Left lung (tissue), 4 donors: ENCODE measurements at regions not wholly inside any gene's neighbourhood (a gene's known extent, or its start where the extent isn't known, plus 50 kb on each side); places are given as distances from the start of the nearest gene placed in this dataset.

Experiments
- ATAC-seq: fragments of 200-7000 bp; cut with Tn5 transposase; one replicate; pipeline ENCODE4 v1.9.1; 2020; ENCODE audit warnings: moderate library complexity
- DNase-seq, 4 donors: peaks; one replicate each; pipeline ENCODE4 v3.0.0-alpha.2; 2013 to 2020
- H3K27ac ChIP-seq, 2 donors: fragments of 200-600 bp; sonication (generic) in 1 of 2; one replicate each; pipeline versions ENCODE4 v1.5.0 to v1.8.0; 2020 to 2021
- H3K27me3 ChIP-seq, 2 donors: fragments of 200-600 bp; sonication (generic) in 1 of 2; one replicate each; pipeline versions ENCODE4 v1.5.0 to v1.8.0; 2020 to 2021
- H3K36me3 ChIP-seq, 2 donors: fragments of 200-600 bp; sonication (generic) in 1 of 2; one replicate each; pipeline versions ENCODE4 v1.5.0 to v1.8.0; 2020 to 2021
- H3K4me1 ChIP-seq, 2 donors: fragments of 200-600 bp; one replicate each; pipeline ENCODE4 v1.8.0; 2021
- H3K4me3 ChIP-seq, 2 donors: fragments of 200-600 bp; sonication (generic) in 1 of 2; one replicate each; pipeline versions ENCODE4 v1.5.0 to v1.8.0; 2020 to 2021; ENCODE audit warnings: mild to moderate bottlenecking in 1 of 2
- H3K9me3 ChIP-seq, 2 donors: fragments of 200-600 bp; sonication (generic) in 1 of 2; one replicate each; pipeline versions ENCODE4 v1.5.0 to v1.8.0; 2020 to 2021
- intact Hi-C, 2 donors: fragments of 100-400 bp; cut with DNase I; formaldehyde crosslinking; loops; one replicate each; pipeline versions ENCODE4 v1.11.2 to v1.14.2; 2022
- TF ChIP-seq, protein P1 (sequence below), 2 donors: fragments of 200-600 bp; sonication (generic) in 1 of 2; IDR thresholded peaks; one replicate each; pipeline versions ENCODE4 v1.5.0 to v1.8.0; 2021; ENCODE audit warnings: antibody characterized with exemption in 2 of 2
- donor health status: DM: no; HTN: yes; CAD: no.
- donor health status: DM: no; HTN: no; CAD: no.

DNA sequence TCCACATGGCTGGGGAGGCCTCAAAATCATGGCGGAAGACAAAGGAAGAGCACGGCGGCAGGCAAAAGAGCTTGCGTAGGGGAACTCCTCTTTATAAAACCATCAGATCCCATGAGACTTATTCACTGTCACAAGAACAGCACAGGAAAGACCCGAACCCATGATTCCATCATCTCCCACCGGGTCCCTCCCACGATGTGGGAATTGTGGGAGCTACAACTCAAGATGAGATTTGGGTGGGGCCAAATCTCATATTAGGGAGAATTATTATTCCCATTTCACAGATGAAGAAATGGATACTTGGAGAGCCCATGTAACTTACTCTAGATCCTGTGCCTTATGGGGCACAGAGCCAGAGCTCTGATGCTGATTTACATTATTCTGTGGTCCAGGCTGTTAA, 322.6 kb downstream of the PCNX1 start:
- Histone ChIP-seq H3K4me1 (no peaks in the 10 kb centered on the region), H3K4me3 (no peak overlapping the region), H3K36me3 (no peaks in the 10 kb centered on the region), H3K27ac (no peak overlapping the region), H3K9me3 (no peaks in the 10 kb centered on the region), H3K27me3 (no peaks in the 10 kb centered on the region)
- intact Hi-C loops = no loop called here
- ATAC-seq = no peak
- no peak for DNase-seq
- TF ChIP-seq, protein P1, sequence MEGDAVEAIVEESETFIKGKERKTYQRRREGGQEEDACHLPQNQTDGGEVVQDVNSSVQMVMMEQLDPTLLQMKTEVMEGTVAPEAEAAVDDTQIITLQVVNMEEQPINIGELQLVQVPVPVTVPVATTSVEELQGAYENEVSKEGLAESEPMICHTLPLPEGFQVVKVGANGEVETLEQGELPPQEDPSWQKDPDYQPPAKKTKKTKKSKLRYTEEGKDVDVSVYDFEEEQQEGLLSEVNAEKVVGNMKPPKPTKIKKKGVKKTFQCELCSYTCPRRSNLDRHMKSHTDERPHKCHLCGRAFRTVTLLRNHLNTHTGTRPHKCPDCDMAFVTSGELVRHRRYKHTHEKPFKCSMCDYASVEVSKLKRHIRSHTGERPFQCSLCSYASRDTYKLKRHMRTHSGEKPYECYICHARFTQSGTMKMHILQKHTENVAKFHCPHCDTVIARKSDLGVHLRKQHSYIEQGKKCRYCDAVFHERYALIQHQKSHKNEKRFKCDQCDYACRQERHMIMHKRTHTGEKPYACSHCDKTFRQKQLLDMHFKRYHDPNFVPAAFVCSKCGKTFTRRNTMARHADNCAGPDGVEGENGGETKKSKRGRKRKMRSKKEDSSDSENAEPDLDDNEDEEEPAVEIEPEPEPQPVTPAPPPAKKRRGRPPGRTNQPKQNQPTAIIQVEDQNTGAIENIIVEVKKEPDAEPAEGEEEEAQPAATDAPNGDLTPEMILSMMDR (IDR thresholded peaks at IDR 0.05) = no peak

DNA sequence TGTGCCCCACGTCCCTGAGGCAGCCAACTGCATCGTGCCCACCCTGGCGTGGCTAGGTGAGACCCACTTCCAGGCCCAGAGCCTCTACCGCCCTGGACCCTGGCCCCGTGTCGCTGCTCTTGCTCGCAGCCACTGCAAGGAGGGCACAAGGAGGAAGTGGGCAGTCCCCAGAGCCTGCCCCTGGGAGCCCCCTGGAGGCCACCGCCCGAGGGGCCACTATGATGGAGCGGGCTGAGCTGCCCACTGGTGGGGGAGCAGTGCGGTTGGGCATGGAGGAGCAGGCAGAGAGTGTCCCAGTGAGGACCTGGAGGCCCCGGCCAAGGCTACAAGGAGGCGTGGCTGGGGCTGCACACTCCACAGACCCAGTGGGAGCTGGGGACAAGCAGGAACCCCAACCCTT, 323.6 kb downstream of the PCNX1 start:
- no peaks in the 10 kb centered on the region for H3K4me1 ChIP-seq
- no peak overlapping the region for H3K27ac ChIP-seq
- no peak overlapping the region for H3K4me3 ChIP-seq
- TF ChIP-seq, protein P1 (IDR thresholded peaks at IDR 0.05) = no peak
- DNase-seq = no peak
- intact Hi-C loops = no loop called here
- no peaks in the 10 kb centered on the region for H3K27me3 ChIP-seq
- no peak for ATAC-seq
- no peaks in the 10 kb centered on the region for H3K36me3 ChIP-seq
- H3K9me3 ChIP-seq = no peaks in the 10 kb centered on the region

DNA sequence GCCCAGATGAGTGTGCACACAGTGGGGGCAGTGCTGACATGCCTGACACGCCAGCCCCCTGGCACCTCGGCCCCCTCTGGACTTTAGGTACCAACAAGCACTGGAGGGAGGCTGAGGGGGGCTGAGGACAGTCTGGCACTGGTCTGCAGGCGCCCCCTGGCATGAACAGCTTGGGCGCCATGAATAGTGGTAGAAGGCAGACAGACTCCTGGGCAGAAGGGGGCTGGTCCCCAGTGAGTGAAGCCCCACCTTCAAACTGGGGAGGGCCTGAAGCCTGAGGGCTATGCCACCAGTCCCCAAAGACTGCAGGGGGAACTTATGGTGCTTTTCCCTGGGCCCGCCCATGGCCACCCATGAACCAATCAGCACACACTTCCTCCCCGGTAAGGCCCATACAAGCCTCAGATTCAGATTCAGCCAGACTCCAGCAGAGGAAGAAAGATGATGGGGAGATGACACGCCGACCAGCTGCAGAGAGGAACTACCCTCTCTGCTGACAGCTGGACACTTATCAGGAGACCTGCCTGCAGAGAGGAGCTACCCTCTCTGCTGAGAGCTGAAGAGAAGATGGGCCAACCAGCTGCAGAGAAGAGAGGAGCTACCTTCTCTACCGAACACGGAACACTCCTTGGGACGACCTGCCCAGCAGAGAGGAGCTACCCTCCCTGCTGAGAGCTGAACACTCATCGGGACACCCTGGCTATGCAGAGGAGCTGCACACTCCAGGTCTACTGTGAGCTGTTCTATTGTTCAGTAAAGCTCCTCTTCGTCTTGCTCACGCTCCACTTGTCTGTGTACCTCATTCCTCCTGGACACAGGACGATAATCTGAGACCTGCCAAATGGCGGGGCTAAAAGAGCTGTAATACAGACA, 324.5 kb downstream of the PCNX1 start:
- intact Hi-C loops = no loop called here

DNA sequence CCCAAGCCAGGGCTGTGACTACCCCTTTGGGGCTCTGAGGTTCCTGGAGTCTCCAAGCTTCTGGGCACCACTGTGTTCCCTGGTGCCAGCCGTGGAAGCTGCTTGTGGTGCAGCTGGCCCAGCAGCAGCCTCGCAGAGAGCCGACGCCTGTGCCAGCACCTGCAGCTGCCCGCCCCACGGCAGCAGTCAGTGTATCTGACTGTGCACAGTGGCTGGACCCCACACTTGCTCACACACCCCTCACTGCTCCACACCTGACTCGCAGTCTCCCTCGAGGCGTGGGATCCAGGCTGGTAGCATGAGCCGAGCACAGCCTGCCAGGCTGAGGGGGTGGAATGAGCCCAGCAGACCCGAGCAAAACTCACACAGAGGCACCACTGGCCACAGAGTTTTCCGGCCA, 325.2 kb downstream of the PCNX1 start:
- Histone ChIP-seq H3K4me3 (no peak overlapping the region), H3K27me3 (no peaks in the 10 kb centered on the region), H3K27ac (no peak overlapping the region), H3K4me1 (no peaks in the 10 kb centered on the region), H3K9me3 (no peaks in the 10 kb centered on the region), H3K36me3 (no peaks in the 10 kb centered on the region)
- intact Hi-C loops = no loop called here
- TF ChIP-seq, protein P1 (IDR thresholded peaks at IDR 0.05) = no peak
- DNase-seq (no peak), ATAC-seq (no peak)

More for the DNA sequence above, 324.5 kb downstream of the PCNX1 start:
- no peaks in the 10 kb centered on the region for H3K36me3 ChIP-seq
- no peaks in the 10 kb centered on the region for H3K27me3 ChIP-seq
- H3K9me3 ChIP-seq = no peaks in the 10 kb centered on the region
- no peak for DNase-seq
- no peak overlapping the region for H3K4me3 ChIP-seq
- H3K27ac ChIP-seq = no peak overlapping the region
- TF ChIP-seq, protein P1 (IDR thresholded peaks at IDR 0.05) = no peak
- ATAC-seq = no peak
- no peaks in the 10 kb centered on the region for H3K4me1 ChIP-seq

DNA sequence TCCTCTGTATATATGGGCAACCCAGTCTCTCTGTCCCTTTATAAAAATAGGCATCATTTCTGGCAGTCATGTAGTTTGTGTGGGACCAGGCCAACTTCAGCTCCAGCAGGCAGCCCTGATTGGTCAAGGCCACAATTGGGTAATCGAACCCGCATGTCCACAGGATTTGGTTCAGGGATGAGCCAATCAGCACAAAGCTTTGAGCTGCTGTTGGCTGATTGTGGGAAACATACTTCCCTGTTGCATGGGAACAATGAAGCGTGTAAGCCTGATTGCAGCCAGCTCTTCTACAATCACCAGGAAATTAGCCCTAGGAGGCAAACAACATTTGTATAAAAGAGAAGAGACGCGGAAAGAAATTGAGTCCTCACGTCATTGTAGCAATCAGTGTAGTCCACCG, 328.6 kb downstream of the PCNX1 start:
- Histone ChIP-seq H3K36me3 (no peaks in the 10 kb centered on the region), H3K4me1 (no peaks in the 10 kb centered on the region), H3K27ac (no peak overlapping the region), H3K9me3 (no peaks in the 10 kb centered on the region), H3K4me3 (no peak overlapping the region), H3K27me3 (no peaks in the 10 kb centered on the region)
- TF ChIP-seq, protein P1 (IDR thresholded peaks at IDR 0.05) = no peak
- no peak for ATAC-seq
- peak in 1 of 4 donors; percentile 36 for DNase-seq
- intact Hi-C loops = no loop called here
